ENCODE measurements at regions not wholly inside any gene's neighbourhood (a gene's known extent, or its start where the extent isn't known, plus 50 kb on each side); places are given as distances from the start of the nearest gene placed in this dataset.

- WGBS (ENCODE audit: insufficient coverage): 93% methylated on average over 34 of the region's 38 CpGs
- no peak for DNase-seq (ENCODE audit: low read depth in 4 of 6, low spot score in 6 of 6)
Measured at GRCh38 chr7:156004265-156005201, 192.3 kb upstream of the SHH start.

GRCh38 chr7:156003220-156004162, 191.2 kb upstream of the SHH start:
- peak in 1 of 6 donors; percentile 10 for DNase-seq (ENCODE audit: low read depth in 4 of 6, low spot score in 6 of 6)
- Histone ChIP-seq H3K4me1 (ENCODE audit: control insufficient read depth, insufficient read depth, low read length) (peaks cover 10% of the 10 kb centered on the region), H3K4me3 (ENCODE audit: low read depth, low read length) (no peak overlapping the region), H3K9me3 (ENCODE audit: control insufficient read depth, insufficient read depth, low read length) (peaks cover 2% of the 10 kb centered on the region), H3K27ac (ENCODE audit: low read depth, low read length) (no peak overlapping the region), H3K27me3 (ENCODE audit: control insufficient read depth, insufficient read depth, low read length) (no peaks in the 10 kb centered on the region), H3K36me3 (ENCODE audit: control insufficient read depth, insufficient read depth, low read length) (no peaks in the 10 kb centered on the region)
- 68% methylated on average over 21 of the region's 22 CpGs for WGBS (ENCODE audit: insufficient coverage)

More at GRCh38 chr7:156004265-156005201, 192.3 kb upstream of the SHH start:
- no peak overlapping the region for H3K4me3 ChIP-seq (ENCODE audit: low read depth, low read length)
- H3K27ac ChIP-seq (ENCODE audit: low read depth, low read length): no peak overlapping the region
- H3K27me3 ChIP-seq (ENCODE audit: control insufficient read depth, insufficient read depth, low read length): no peaks in the 10 kb centered on the region
- H3K36me3 ChIP-seq (ENCODE audit: control insufficient read depth, insufficient read depth, low read length): no peaks in the 10 kb centered on the region
- peaks cover 10% of the 10 kb centered on the region for H3K4me1 ChIP-seq (ENCODE audit: control insufficient read depth, insufficient read depth, low read length)
- H3K9me3 ChIP-seq (ENCODE audit: control insufficient read depth, insufficient read depth, low read length): peaks cover 4% of the 10 kb centered on the region

- no peak for DNase-seq (ENCODE audit: low read depth in 4 of 6, low spot score in 6 of 6)
- no peaks in the 10 kb centered on the region for H3K27me3 ChIP-seq (ENCODE audit: control insufficient read depth, insufficient read depth, low read length)
Measured at GRCh38 chr7:156002362-156003066, 190.3 kb upstream of the SHH start.

GRCh38 chr7:156001496-156002260, 189.4 kb upstream of the SHH start:
- Histone ChIP-seq H3K36me3 (ENCODE audit: control insufficient read depth, insufficient read depth, low read length) (no peaks in the 10 kb centered on the region), H3K27me3 (ENCODE audit: control insufficient read depth, insufficient read depth, low read length) (no peaks in the 10 kb centered on the region), H3K27ac (ENCODE audit: low read depth, low read length) (no peak overlapping the region), H3K9me3 (ENCODE audit: control insufficient read depth, insufficient read depth, low read length) (no peaks in the 10 kb centered on the region), H3K4me3 (ENCODE audit: low read depth, low read length) (no peak overlapping the region), H3K4me1 (ENCODE audit: control insufficient read depth, insufficient read depth, low read length) (peaks cover 16% of the 10 kb centered on the region)
- no peak for DNase-seq (ENCODE audit: low read depth in 4 of 6, low spot score in 6 of 6)
- WGBS (ENCODE audit: insufficient coverage): 86% methylated on average over 24 of the region's 25 CpGs

More at GRCh38 chr7:156002362-156003066, 190.3 kb upstream of the SHH start:
- H3K4me3 ChIP-seq (ENCODE audit: low read depth, low read length): no peak overlapping the region
- WGBS (ENCODE audit: insufficient coverage): 95% methylated on average over 16 of the region's 17 CpGs
- peaks cover under 1% of the 10 kb centered on the region for H3K9me3 ChIP-seq (ENCODE audit: control insufficient read depth, insufficient read depth, low read length)
- H3K27ac ChIP-seq (ENCODE audit: low read depth, low read length): no peak overlapping the region
- peaks cover 15% of the 10 kb centered on the region for H3K4me1 ChIP-seq (ENCODE audit: control insufficient read depth, insufficient read depth, low read length)
- no peaks in the 10 kb centered on the region for H3K36me3 ChIP-seq (ENCODE audit: control insufficient read depth, insufficient read depth, low read length)

GRCh38 chr7:156000601-156001396, 188.5 kb upstream of the SHH start:
- WGBS (ENCODE audit: insufficient coverage): 81% methylated on average over 23 of the region's 27 CpGs
- no peaks in the 10 kb centered on the region for H3K9me3 ChIP-seq (ENCODE audit: control insufficient read depth, insufficient read depth, low read length)
- no peak overlapping the region for H3K27ac ChIP-seq (ENCODE audit: low read depth, low read length)
- H3K27me3 ChIP-seq (ENCODE audit: control insufficient read depth, insufficient read depth, low read length): no peaks in the 10 kb centered on the region
- H3K4me1 ChIP-seq (ENCODE audit: control insufficient read depth, insufficient read depth, low read length): peaks cover 16% of the 10 kb centered on the region
- no peak overlapping the region for H3K4me3 ChIP-seq (ENCODE audit: low read depth, low read length)
- no peak for DNase-seq (ENCODE audit: low read depth in 4 of 6, low spot score in 6 of 6)
- no peaks in the 10 kb centered on the region for H3K36me3 ChIP-seq (ENCODE audit: control insufficient read depth, insufficient read depth, low read length)

GRCh38 chr7:155999631-156000489, 187.6 kb upstream of the SHH start:
- Histone ChIP-seq H3K27me3 (ENCODE audit: control insufficient read depth, insufficient read depth, low read length) (no peaks in the 10 kb centered on the region), H3K36me3 (ENCODE audit: control insufficient read depth, insufficient read depth, low read length) (no peaks in the 10 kb centered on the region), H3K9me3 (ENCODE audit: control insufficient read depth, insufficient read depth, low read length) (no peaks in the 10 kb centered on the region), H3K4me1 (ENCODE audit: control insufficient read depth, insufficient read depth, low read length) (peaks cover 10% of the 10 kb centered on the region), H3K4me3 (ENCODE audit: low read depth, low read length) (no peak overlapping the region), H3K27ac (ENCODE audit: low read depth, low read length) (no peak overlapping the region)
- WGBS (ENCODE audit: insufficient coverage): 95% methylated on average over 29 of the region's 29 CpGs
- no peak for DNase-seq (ENCODE audit: low read depth in 4 of 6, low spot score in 6 of 6)

- Histone ChIP-seq H3K4me1 (ENCODE audit: control insufficient read depth, insufficient read depth, low read length) (peaks cover 10% of the 10 kb centered on the region), H3K9me3 (ENCODE audit: control insufficient read depth, insufficient read depth, low read length) (no peaks in the 10 kb centered on the region), H3K36me3 (ENCODE audit: control insufficient read depth, insufficient read depth, low read length) (no peaks in the 10 kb centered on the region), H3K27me3 (ENCODE audit: control insufficient read depth, insufficient read depth, low read length) (no peaks in the 10 kb centered on the region), H3K4me3 (ENCODE audit: low read depth, low read length) (no peak overlapping the region), H3K27ac (ENCODE audit: low read depth, low read length) (no peak overlapping the region)
- no peak for DNase-seq (ENCODE audit: low read depth in 4 of 6, low spot score in 6 of 6)
- 93% methylated on average over 23 of the region's 25 CpGs for WGBS (ENCODE audit: insufficient coverage)
Measured at GRCh38 chr7:155998766-155999630, 186.7 kb upstream of the SHH start.

All from spinal cord (tissue), 9 donors.